IMR-90 (cell line): ENCODE measurements at regions not wholly inside any gene's neighbourhood (a gene's known extent, or its start where the extent isn't known, plus 50 kb on each side); places are given as distances from the start of the nearest gene placed in this dataset.

Source experiments
- ATAC-seq: fragments of 200-7000 bp; cut with Tn5 transposase; 2 replicates; pipeline ENCODE4 v1.9.1; 2020; ENCODE audit warnings: low read depth, mild to moderate bottlenecking, moderate library complexity
- BruUV-seq: library from RNA; stranded (reverse); fragments of 400-500 nt; replicated peaks from 2 replicates; lab custom pipeline; 2021; lab: Mats Ljungman, UMichigan
- CTCF ChIA-PET: fragments of 300-600 bp; formaldehyde crosslinking; extraction: SDS; loops from one replicate; lab custom pipeline; 2021; ENCODE audit warnings: antibody characterized with exemption; lab: Yijun Ruan, JAX
- POLR2A ChIA-PET: fragments of 300-600 bp; sonication (Branson Sonifier 250); formaldehyde crosslinking; loops from one replicate; lab custom pipeline; 2022; ENCODE audit warnings: antibody characterized with exemption; ENCODE audit not compliant: unreplicated experiment; lab: Charles Lee
- DNase-seq: peaks from one replicate; pipeline ENCODE4 v3.0.0; 2013
- H2AFZ ChIP-seq: replicated peaks from 2 replicates; pipeline ENCODE3; 2013; ENCODE audit warnings: low read length, mild to moderate bottlenecking; ENCODE audit not compliant: poor library complexity
- H2AK5ac ChIP-seq: 2 replicates; pipeline ENCODE4 v1.6.1; 2013; ENCODE audit warnings: low read depth, low read length, inconsistent platforms
- H2AK9ac ChIP-seq: replicated peaks from 2 replicates; pipeline ENCODE3; 2013; ENCODE audit warnings: mild to moderate bottlenecking, low read depth, low read length, moderate library complexity; ENCODE audit not compliant: poor library complexity
- H2BK120ac ChIP-seq: 2 replicates; pipeline ENCODE4 v1.6.1; 2013; ENCODE audit warnings: low read depth, low read length, inconsistent platforms
- H2BK15ac ChIP-seq: 3 replicates; pipeline ENCODE4 v1.6.1; 2013; ENCODE audit warnings: low read depth, low read length, inconsistent platforms
- H2BK20ac ChIP-seq: 2 replicates; pipeline ENCODE4 v1.6.1; 2013; ENCODE audit warnings: low read depth, mild to moderate bottlenecking, inconsistent platforms, low read length, moderate library complexity
- H2BK5ac ChIP-seq: 2 replicates; pipeline ENCODE4 v1.6.1; 2013; ENCODE audit warnings: mild to moderate bottlenecking, low read depth, low read length, inconsistent platforms; ENCODE audit not compliant: poor library complexity, severe bottlenecking
- H3K14ac ChIP-seq: replicated peaks from 2 replicates; pipeline ENCODE4 v1.6.1; 2013; ENCODE audit warnings: low read depth, low read length, inconsistent platforms
- H3K18ac ChIP-seq: 2 replicates; pipeline ENCODE4 v1.6.1; 2013; ENCODE audit warnings: low read depth, low read length, control low read depth
- H3K23ac ChIP-seq: 2 replicates; pipeline ENCODE4 v1.6.1; 2013; ENCODE audit warnings: low read depth, low read length, inconsistent platforms
- H3K27ac ChIP-seq: 2 replicates; pipeline ENCODE4 v1.5.1; 2013; ENCODE audit warnings: mild to moderate bottlenecking, control low read depth, low read length; ENCODE audit not compliant: insufficient read depth
- H3K27me3 ChIP-seq: 2 replicates; pipeline ENCODE4 v1.6.1; 2013; ENCODE audit warnings: low read length; ENCODE audit not compliant: control insufficient read depth, insufficient read depth
- H3K36me3 ChIP-seq: 2 replicates; pipeline ENCODE4 v1.6.1; 2013; ENCODE audit warnings: low read length, mixed read lengths; ENCODE audit not compliant: control insufficient read depth, insufficient read depth
- H3K4ac ChIP-seq: 2 replicates; pipeline ENCODE4 v1.6.1; 2013; ENCODE audit warnings: low read depth, low read length, inconsistent platforms
- H3K4me1 ChIP-seq: 2 replicates; pipeline ENCODE4 v1.6.1; 2013; ENCODE audit warnings: low read length, mixed read lengths; ENCODE audit not compliant: control insufficient read depth, insufficient read depth
- H3K4me2 ChIP-seq: 2 replicates; pipeline ENCODE4 v1.6.1; 2013; ENCODE audit warnings: low read depth, mild to moderate bottlenecking, control low read depth, low read length, moderate library complexity
- H3K4me3 ChIP-seq: 2 replicates; pipeline ENCODE4 v1.5.1; 2013; ENCODE audit warnings: low read depth, mild to moderate bottlenecking, control low read depth, low read length, moderate library complexity; ENCODE audit not compliant: insufficient read depth
- H3K56ac ChIP-seq: 2 replicates; pipeline ENCODE4 v1.6.1; 2013; ENCODE audit warnings: low read length, inconsistent platforms; ENCODE audit not compliant: insufficient read depth; ENCODE audit errors: extremely low read depth
- H3K79me1 ChIP-seq, 2 experiments: 2 replicates each; pipeline ENCODE4 v1.6.1; 2013; ENCODE audit warnings: low read length in 2 of 2, inconsistent platforms in 1 of 2, low read depth in 1 of 2
- H3K9ac ChIP-seq: 2 replicates; pipeline ENCODE4 v1.6.1; 2013; ENCODE audit warnings: low read depth, low read length, control low read depth
- H3K9me1 ChIP-seq: 2 replicates; pipeline ENCODE4 v1.6.1; 2013; ENCODE audit warnings: low read length, inconsistent platforms; ENCODE audit not compliant: insufficient read depth
- H3K9me3 ChIP-seq: 2 replicates; pipeline ENCODE4 v1.6.1; 2013; ENCODE audit warnings: low read length; ENCODE audit not compliant: control insufficient read depth, insufficient read depth
- H4K20me1 ChIP-seq: 2 replicates; pipeline ENCODE4 v1.6.1; 2013; ENCODE audit warnings: low read length, inconsistent platforms; ENCODE audit not compliant: insufficient read depth
- H4K5ac ChIP-seq: 2 replicates; pipeline ENCODE4 v1.6.1; 2013; ENCODE audit warnings: mild to moderate bottlenecking, low read depth, low read length, control low read depth
- H4K8ac ChIP-seq, 2 experiments: 2 replicates each; pipeline ENCODE4 v1.6.1; 2013; ENCODE audit warnings: low read depth in 2 of 2, low read length in 2 of 2, control low read depth in 1 of 2, inconsistent platforms in 1 of 2
- H4K91ac ChIP-seq: 2 replicates; pipeline ENCODE4 v1.6.1; 2013; ENCODE audit warnings: low read depth, low read length, inconsistent platforms; ENCODE audit not compliant: insufficient read depth
- BHLHE40 ChIP-seq: fragments of 150-350 bp; IDR thresholded peaks from 2 replicates; pipeline ENCODE4 v1.6.1; 2016; ENCODE audit warnings: mild to moderate bottlenecking, low read depth, low read length
- CEBPB ChIP-seq: IDR thresholded peaks from 2 replicates; pipeline ENCODE4 v1.6.1; 2012; ENCODE audit warnings: low read depth, low read length, improper control_type of control experiment
- CHD1 ChIP-seq: IDR thresholded peaks from 2 replicates; pipeline ENCODE4 v1.6.1; 2012; ENCODE audit warnings: low read depth, low read length, improper control_type of control experiment
- CTCF ChIP-seq: conservative IDR thresholded peaks from 2 replicates; pipeline ENCODE4 v1.5.1; 2012; ENCODE audit warnings: mild to moderate bottlenecking, low read depth, low read length, improper control_type of control experiment
- FOS ChIP-seq: fragments of 150-350 bp; IDR thresholded peaks from 2 replicates; pipeline ENCODE4 v1.6.1; 2016; ENCODE audit warnings: low read depth, low read length
- MAFK ChIP-seq: IDR thresholded peaks from 2 replicates; pipeline ENCODE4 v1.6.1; 2012; ENCODE audit warnings: low read depth, low read length, improper control_type of control experiment
- MAZ ChIP-seq: IDR thresholded peaks from 2 replicates; pipeline ENCODE4 v1.6.1; 2012; ENCODE audit warnings: low read depth, mild to moderate bottlenecking, low read length, improper control_type of control experiment, moderate library complexity, borderline replicate concordance
- MXI1 ChIP-seq: IDR thresholded peaks from 2 replicates; pipeline ENCODE4 v1.6.1; 2012; ENCODE audit warnings: low read depth, mild to moderate bottlenecking, low read length, moderate library complexity, borderline replicate concordance
- NFE2L2 ChIP-seq: fragments of 150-350 bp; IDR thresholded peaks from 2 replicates; pipeline ENCODE4 v1.6.1; 2016; ENCODE audit warnings: low read depth, mild to moderate bottlenecking, low read length
- POLR2A ChIP-seq: IDR thresholded peaks from 2 replicates; pipeline ENCODE4 v1.6.1; 2012; ENCODE audit warnings: mild to moderate bottlenecking, low read depth, low read length
- RAD21 ChIP-seq: IDR thresholded peaks from 2 replicates; pipeline ENCODE4 v1.6.1; 2012; ENCODE audit warnings: low read length, improper control_type of control experiment
- RCOR1 ChIP-seq: IDR thresholded peaks from 2 replicates; pipeline ENCODE4 v1.6.1; 2012; ENCODE audit warnings: mild to moderate bottlenecking, low read length, improper control_type of control experiment; ENCODE audit not compliant: insufficient replicate concordance
- RFX5 ChIP-seq: IDR thresholded peaks from 2 replicates; pipeline ENCODE4 v1.8.0; 2012; ENCODE audit warnings: low read depth, mild to moderate bottlenecking, low read length, moderate library complexity
- SMC3 ChIP-seq: fragments of 150-350 bp; IDR thresholded peaks from 2 replicates; pipeline ENCODE4 v1.6.1; 2016; ENCODE audit warnings: low read depth, mild to moderate bottlenecking, antibody characterized with exemption, low read length, moderate library complexity
- WGBS, 2 experiments: methylation state at CpG; one replicate each; pipeline versions ENCODE4 v1.1.5 to v1.1.7; 2013; ENCODE audit warnings: missing lambda C conversion rate in 2 of 2; ENCODE audit not compliant: insufficient read length in 1 of 2; ENCODE audit errors: extremely low coverage in 2 of 2; 5-methylcytosine and 5-hydroxymethylcytosine counted together
- dilution Hi-C: fragments of 300-500 bp; cut with HindIII; formaldehyde crosslinking; loops from one replicate; pipeline ENCODE4 v1.14.3; 2018; ENCODE audit warnings: low sequenced_read_pairs; ENCODE audit not compliant: unreplicated experiment
- in situ Hi-C: fragments of 300-500 bp; cut with MboI; formaldehyde crosslinking; loops from 3 replicates; pipeline ENCODE4 v1.14.3; 2019; ENCODE audit warnings: low sequenced_read_pairs, inconsistent platforms, mixed read lengths
- intact Hi-C: fragments of 100-400 bp; cut with micrococcal nuclease; formaldehyde crosslinking; loops from 2 replicates; pipeline ENCODE4 v1.10.0; 2022
- TF ChIP-seq, protein P1 (sequence below): fragments of 150-350 bp; IDR thresholded peaks from 2 replicates; pipeline ENCODE4 v1.6.1; 2016; ENCODE audit warnings: low read depth, mild to moderate bottlenecking, low read length, moderate library complexity, borderline replicate concordance
- TF ChIP-seq, protein P2 (sequence below): fragments of 150-350 bp; IDR thresholded peaks from 2 replicates; pipeline ENCODE4 v1.6.1; 2017; ENCODE audit warnings: mild to moderate bottlenecking, antibody characterized with exemption, low read length, low read depth

GRCh38 chr1:38101037-38101785, 54.6 kb upstream of the POU3F1 start:
- H3K9me1 ChIP-seq: no peaks in the 10 kb centered on the region
- no peak overlapping the region for H2BK20ac ChIP-seq
- POLR2A ChIA-PET: no interaction called here
- intact Hi-C loops (no loop called here), in situ Hi-C loops (no loop called here), dilution Hi-C loops (no loop called here)
- H4K5ac ChIP-seq: no peak overlapping the region
- H3K27me3 ChIP-seq: peaks cover 4% of the 10 kb centered on the region; the same call in 1 of the 2 replicates
- no peak overlapping the region for H4K8ac ChIP-seq
- H2AK5ac ChIP-seq: no peak overlapping the region
- H3K4me1 ChIP-seq: no peaks in the 10 kb centered on the region
- H2BK120ac ChIP-seq: no peak overlapping the region
- no TSS peak for BruUV-seq
- H3K18ac ChIP-seq: no peak overlapping the region
- H3K36me3 ChIP-seq: no peaks in the 10 kb centered on the region
- CTCF ChIA-PET: interaction anchor here (1.4 kb wide), 1 partner anchor 37 kb away, joined by 3 read pairs; no protein-coding TSS in a partner anchor
- no peak overlapping the region for H3K4ac ChIP-seq
- H3K9me3 ChIP-seq: no peaks in the 10 kb centered on the region
- no peak overlapping the region for H2AFZ ChIP-seq
- H2AK9ac ChIP-seq: no peak overlapping the region
- no peaks in the 10 kb centered on the region for H4K20me1 ChIP-seq
- H3K56ac ChIP-seq: no peak overlapping the region
- H3K14ac ChIP-seq: no peak overlapping the region
- H3K9ac ChIP-seq: no peak overlapping the region
- no peak overlapping the region for H3K4me3 ChIP-seq
- no peak overlapping the region for H2BK5ac ChIP-seq
- no peak overlapping the region for H3K4me2 ChIP-seq
- H2BK15ac ChIP-seq: no peak overlapping the region
- ATAC-seq (no peak), DNase-seq (no peak)
- no peak overlapping the region for H3K27ac ChIP-seq
- no peak overlapping the region for H4K91ac ChIP-seq
- no peak overlapping the region for H3K23ac ChIP-seq
- no peaks in the 10 kb centered on the region for H3K79me1 ChIP-seq
- TF ChIP-seq, protein P1, sequence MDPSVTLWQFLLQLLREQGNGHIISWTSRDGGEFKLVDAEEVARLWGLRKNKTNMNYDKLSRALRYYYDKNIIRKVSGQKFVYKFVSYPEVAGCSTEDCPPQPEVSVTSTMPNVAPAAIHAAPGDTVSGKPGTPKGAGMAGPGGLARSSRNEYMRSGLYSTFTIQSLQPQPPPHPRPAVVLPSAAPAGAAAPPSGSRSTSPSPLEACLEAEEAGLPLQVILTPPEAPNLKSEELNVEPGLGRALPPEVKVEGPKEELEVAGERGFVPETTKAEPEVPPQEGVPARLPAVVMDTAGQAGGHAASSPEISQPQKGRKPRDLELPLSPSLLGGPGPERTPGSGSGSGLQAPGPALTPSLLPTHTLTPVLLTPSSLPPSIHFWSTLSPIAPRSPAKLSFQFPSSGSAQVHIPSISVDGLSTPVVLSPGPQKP: no peak
- TF ChIP-seq CTCF (no peak), MAZ (no peak), BHLHE40 (no peak), CEBPB (no peak), MAFK (no peak), SMC3 (no peak), RCOR1 (no peak), RFX5 (no peak), RAD21 (no peak), POLR2A (no peak), MXI1 (no peak), FOS (no peak), NFE2L2 (no peak), CHD1 (no peak)
- TF ChIP-seq, protein P2, sequence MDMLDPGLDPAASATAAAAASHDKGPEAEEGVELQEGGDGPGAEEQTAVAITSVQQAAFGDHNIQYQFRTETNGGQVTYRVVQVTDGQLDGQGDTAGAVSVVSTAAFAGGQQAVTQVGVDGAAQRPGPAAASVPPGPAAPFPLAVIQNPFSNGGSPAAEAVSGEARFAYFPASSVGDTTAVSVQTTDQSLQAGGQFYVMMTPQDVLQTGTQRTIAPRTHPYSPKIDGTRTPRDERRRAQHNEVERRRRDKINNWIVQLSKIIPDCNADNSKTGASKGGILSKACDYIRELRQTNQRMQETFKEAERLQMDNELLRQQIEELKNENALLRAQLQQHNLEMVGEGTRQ: no peak
- WGBS, 2 experiments: 39% methylated on average over 2 of the region's 8 CpGs; no CpG with 5 or more reads in 1 of the 2 experiments
